Glutamatergic neuron (in vitro differentiated cells): ENCODE measurements at regions not wholly inside any gene's neighbourhood (a gene's known extent, or its start where the extent isn't known, plus 50 kb on each side); places are given as distances from the start of the nearest gene placed in this dataset.

Experiments used
- DNase-seq: peaks from one replicate; pipeline ENCODE4 v3.0.0; 2022
- H3K27ac Mint-ChIP-seq: one replicate; pipeline ENCODE4 v1.8.0; 2020; ENCODE audit warnings: mild to moderate bottlenecking, mixed read lengths, inconsistent platforms; ENCODE audit not compliant: unreplicated experiment
- H3K27me3 Mint-ChIP-seq: one replicate; pipeline ENCODE4 v1.8.0; 2020; ENCODE audit warnings: mild to moderate bottlenecking, moderate library complexity, mixed read lengths, inconsistent platforms; ENCODE audit not compliant: unreplicated experiment
- H3K36me3 Mint-ChIP-seq: one replicate; pipeline ENCODE4 v1.8.0; 2020; ENCODE audit warnings: mild to moderate bottlenecking, mixed read lengths, inconsistent platforms; ENCODE audit not compliant: unreplicated experiment
- H3K4me1 Mint-ChIP-seq: one replicate; pipeline ENCODE4 v1.8.0; 2020; ENCODE audit warnings: mild to moderate bottlenecking, low read depth, mixed read lengths, inconsistent platforms; ENCODE audit not compliant: unreplicated experiment
- H3K4me3 Mint-ChIP-seq: one replicate; pipeline ENCODE4 v1.8.0; 2020; ENCODE audit warnings: mild to moderate bottlenecking, mixed read lengths, inconsistent platforms; ENCODE audit not compliant: unreplicated experiment
- H3K9me3 Mint-ChIP-seq: one replicate; pipeline ENCODE4 v1.8.0; 2020; ENCODE audit warnings: mild to moderate bottlenecking, moderate library complexity, mixed read lengths, inconsistent platforms; ENCODE audit not compliant: unreplicated experiment
- TF ChIP-seq, protein P1 (sequence below): fragments of 200-600 bp; sonication (generic); IDR thresholded peaks from one replicate; pipeline ENCODE4 v1.5.0; 2021; ENCODE audit not compliant: partially characterized antibody, unreplicated experiment

DNA sequence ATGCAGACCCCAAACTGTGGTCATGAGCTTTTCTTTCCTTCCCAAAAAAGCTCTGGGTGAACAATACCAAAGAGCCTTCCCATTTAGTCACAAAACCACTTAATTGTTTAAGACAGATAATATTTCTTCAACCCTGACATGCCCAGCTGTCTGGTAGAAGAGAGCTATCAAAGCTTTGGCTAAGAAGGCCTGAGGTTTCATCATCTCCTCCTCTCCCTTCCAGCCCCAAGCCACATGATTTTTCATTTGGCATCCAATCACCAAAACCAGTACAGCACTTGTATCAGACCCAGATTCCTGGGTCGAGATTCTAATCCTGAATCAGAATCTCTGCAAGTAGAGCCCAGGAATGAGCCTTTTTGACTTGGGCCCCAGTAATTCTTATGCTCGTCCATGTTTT is 199.6 kb upstream of the TMEM260 start:
- H3K27me3 Mint-ChIP-seq: no peaks in the 10 kb centered on the region
- H3K4me3 Mint-ChIP-seq: no peak overlapping the region
- H3K4me1 Mint-ChIP-seq: peaks cover 3% of the 10 kb centered on the region
- TF ChIP-seq, protein P1, sequence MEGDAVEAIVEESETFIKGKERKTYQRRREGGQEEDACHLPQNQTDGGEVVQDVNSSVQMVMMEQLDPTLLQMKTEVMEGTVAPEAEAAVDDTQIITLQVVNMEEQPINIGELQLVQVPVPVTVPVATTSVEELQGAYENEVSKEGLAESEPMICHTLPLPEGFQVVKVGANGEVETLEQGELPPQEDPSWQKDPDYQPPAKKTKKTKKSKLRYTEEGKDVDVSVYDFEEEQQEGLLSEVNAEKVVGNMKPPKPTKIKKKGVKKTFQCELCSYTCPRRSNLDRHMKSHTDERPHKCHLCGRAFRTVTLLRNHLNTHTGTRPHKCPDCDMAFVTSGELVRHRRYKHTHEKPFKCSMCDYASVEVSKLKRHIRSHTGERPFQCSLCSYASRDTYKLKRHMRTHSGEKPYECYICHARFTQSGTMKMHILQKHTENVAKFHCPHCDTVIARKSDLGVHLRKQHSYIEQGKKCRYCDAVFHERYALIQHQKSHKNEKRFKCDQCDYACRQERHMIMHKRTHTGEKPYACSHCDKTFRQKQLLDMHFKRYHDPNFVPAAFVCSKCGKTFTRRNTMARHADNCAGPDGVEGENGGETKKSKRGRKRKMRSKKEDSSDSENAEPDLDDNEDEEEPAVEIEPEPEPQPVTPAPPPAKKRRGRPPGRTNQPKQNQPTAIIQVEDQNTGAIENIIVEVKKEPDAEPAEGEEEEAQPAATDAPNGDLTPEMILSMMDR: no peak
- peaks cover 19% of the 10 kb centered on the region for H3K36me3 Mint-ChIP-seq
- H3K9me3 Mint-ChIP-seq: peaks cover 3% of the 10 kb centered on the region
- H3K27ac Mint-ChIP-seq: no peak overlapping the region
- DNase-seq: no peak

DNA sequence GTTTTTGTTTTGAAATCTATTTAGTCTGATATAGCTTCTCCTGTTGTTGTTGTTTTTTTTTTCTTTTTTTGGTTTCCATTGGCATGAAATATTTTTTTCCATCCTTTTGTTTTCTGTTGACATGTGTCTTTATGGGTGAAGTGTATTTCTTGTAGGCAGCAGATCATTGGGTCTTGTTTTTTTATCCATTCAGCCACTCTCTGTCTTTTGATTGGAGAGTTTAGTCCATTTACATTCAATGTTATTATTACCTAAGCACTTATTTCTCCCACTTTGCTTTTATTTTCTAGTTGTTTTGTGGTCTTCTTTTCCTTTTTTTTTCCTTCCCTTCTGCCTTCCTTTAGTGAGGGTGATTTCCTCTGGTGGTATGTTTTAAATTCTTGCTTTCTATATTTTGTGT is 193.6 kb upstream of the TMEM260 start:
- no peaks in the 10 kb centered on the region for H3K4me1 Mint-ChIP-seq
- no peak overlapping the region for H3K27ac Mint-ChIP-seq
- H3K36me3 Mint-ChIP-seq: peaks cover 31% of the 10 kb centered on the region
- H3K4me3 Mint-ChIP-seq: no peak overlapping the region
- H3K9me3 Mint-ChIP-seq: peaks cover 2% of the 10 kb centered on the region
- TF ChIP-seq, protein P1: no peak
- DNase-seq: no peak
- no peaks in the 10 kb centered on the region for H3K27me3 Mint-ChIP-seq

DNA sequence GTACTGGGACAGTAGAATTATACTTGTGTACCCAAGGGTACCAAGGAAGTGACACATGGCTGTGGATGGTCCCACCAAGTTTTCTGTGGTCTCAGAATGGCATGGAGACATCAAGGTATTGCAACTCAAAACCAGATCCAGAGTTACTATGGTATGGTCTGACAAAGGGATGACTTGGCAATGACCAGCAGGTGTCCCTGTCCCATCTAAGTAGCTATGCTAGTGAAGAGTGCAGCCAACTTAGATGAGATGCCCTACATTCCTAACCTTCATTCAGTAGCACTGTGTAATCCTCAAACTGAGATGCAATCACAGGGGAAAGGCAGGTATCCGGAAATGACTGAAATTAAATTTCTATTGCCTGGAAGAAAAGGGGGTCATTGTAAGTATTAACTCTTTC is 188.7 kb upstream of the TMEM260 start:
- no peaks in the 10 kb centered on the region for H3K27me3 Mint-ChIP-seq
- H3K9me3 Mint-ChIP-seq: no peaks in the 10 kb centered on the region
- DNase-seq: no peak
- H3K36me3 Mint-ChIP-seq: peaks cover 10% of the 10 kb centered on the region
- H3K4me3 Mint-ChIP-seq: no peak overlapping the region
- H3K27ac Mint-ChIP-seq: no peak overlapping the region
- TF ChIP-seq, protein P1: no peak
- no peaks in the 10 kb centered on the region for H3K4me1 Mint-ChIP-seq

DNA sequence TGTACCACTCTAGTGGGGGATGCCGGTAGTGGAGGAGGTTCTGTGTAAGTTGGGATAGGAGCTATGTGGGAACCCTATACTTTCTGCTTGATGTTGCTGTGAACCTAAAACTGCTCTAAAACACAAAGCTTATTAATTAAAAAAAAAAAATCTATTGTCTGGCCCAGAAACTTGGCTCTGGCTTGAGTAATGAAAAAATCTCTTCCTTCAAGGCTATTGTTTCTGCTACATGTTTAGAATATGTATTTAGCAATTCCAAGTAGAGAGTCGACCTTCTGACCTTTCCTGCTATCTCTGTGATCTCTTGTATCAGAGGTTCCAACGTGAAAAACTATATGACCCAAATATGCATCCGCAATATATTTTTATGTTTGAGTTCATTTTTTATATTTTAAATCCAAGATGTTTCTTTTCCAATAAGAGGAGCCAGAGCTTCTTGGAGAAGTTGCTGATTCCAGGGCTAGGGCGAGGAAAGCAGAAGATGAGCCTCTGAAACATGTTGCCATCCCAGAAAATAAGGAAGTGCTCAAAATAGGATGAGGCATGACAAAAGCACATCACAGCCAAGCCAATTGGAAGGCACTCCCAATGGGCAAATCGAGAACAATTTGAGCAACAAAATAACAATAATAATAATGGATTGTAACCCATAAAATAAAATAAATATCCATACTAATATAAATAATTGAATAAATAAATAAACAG is 184.6 kb upstream of the TMEM260 start:
- no peaks in the 10 kb centered on the region for H3K9me3 Mint-ChIP-seq
- H3K4me3 Mint-ChIP-seq: no peak overlapping the region
- DNase-seq: no peak
- TF ChIP-seq, protein P1: no peak
- H3K27me3 Mint-ChIP-seq: no peaks in the 10 kb centered on the region
- no peaks in the 10 kb centered on the region for H3K36me3 Mint-ChIP-seq
- H3K27ac Mint-ChIP-seq: no peak overlapping the region
- H3K4me1 Mint-ChIP-seq: no peaks in the 10 kb centered on the region

DNA sequence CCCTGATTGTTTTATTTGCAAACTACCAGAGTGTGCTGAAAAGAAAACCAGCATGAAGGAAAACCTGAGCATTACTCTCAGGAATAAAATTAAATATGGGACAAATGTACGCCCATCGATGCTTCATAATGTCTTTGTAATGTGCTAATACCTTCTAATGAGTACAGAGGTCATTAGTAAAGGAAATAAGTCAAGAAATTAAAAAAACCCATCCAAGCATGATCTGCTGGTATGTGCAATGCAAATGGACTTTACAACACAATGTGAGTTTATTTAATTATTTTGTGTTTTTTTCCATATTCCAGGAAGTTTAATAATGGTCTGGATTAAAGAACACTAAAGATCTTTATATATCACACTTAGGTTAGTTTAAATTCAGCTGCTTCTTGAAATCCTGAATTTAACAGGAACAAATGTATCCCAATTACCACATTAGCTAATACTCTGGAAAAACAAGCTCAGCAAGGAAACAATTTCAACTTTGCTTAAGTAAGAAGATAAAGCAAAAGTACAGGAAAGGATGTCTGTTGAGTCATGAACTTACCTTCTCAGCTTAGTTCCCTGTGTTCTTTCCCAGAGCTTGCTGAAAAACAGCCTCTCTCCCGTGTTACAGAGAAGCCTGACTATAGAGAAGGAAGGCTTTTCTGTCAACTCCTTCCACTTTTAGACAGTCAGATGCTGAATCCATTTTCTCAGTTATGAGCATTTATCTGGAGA is 179.3 kb upstream of the TMEM260 start:
- no peak overlapping the region for H3K4me3 Mint-ChIP-seq
- H3K4me1 Mint-ChIP-seq: no peaks in the 10 kb centered on the region
- H3K27me3 Mint-ChIP-seq: no peaks in the 10 kb centered on the region

More for the DNA sequence above, 179.3 kb upstream of the TMEM260 start:
- Mint-ChIP-seq H3K36me3 (no peaks in the 10 kb centered on the region), H3K27ac (no peak overlapping the region), H3K9me3 (no peaks in the 10 kb centered on the region)
- DNase-seq: no peak
- TF ChIP-seq, protein P1: no peak
